HG03439 (cell line): ENCODE measurements at regions not wholly inside any gene's neighbourhood (a gene's known extent, or its start where the extent isn't known, plus 50 kb on each side); places are given as distances from the start of the nearest gene placed in this dataset.

Experiments
- ATAC-seq: cut with Tn5 transposase; IDR thresholded peaks from one replicate; pipeline ENCODE4 v1.9.1; 2021; ENCODE audit warnings: mild to moderate bottlenecking, moderate library complexity; ENCODE audit not compliant: unreplicated experiment

DNA sequence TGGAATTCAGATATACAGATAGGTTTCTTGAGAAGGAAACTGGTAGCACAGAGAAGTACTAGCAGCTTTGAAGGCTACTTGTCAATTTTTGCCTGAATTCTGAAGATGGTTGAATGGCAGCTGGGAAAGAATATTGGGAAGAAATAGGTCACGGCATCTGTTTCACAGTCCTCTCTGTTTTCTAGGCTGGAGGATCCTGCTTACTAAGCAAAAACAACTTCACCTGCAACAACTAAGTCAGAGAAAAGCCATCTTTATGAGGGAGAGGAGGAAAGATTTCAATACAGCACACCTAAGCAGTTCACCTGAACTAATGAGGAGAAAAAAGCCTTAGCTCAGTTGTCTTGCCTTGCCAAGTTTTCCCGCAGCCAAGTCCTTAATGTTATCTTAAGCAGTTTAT, 975.5 kb upstream of the EPHA7 start:
- no peak for ATAC-seq

DNA sequence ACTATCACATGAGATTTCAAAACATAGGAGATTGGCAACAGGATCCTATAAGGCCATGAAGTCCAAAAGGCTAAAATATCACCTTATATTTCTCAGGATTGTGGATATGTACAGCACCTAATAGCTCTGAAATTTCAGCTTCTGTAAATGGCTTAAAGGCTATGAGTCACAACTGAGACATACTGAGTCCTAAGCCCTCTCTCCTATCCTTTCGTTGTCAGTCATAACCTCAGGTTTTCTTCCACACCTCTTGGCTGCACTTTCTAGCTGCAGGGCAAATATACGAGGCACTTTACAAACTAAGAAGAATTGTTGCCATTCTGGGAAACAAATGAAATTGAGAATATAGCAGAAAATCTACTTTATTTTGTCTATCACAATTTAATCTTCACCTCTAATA, 969.9 kb upstream of the EPHA7 start:
- no peak for ATAC-seq

DNA sequence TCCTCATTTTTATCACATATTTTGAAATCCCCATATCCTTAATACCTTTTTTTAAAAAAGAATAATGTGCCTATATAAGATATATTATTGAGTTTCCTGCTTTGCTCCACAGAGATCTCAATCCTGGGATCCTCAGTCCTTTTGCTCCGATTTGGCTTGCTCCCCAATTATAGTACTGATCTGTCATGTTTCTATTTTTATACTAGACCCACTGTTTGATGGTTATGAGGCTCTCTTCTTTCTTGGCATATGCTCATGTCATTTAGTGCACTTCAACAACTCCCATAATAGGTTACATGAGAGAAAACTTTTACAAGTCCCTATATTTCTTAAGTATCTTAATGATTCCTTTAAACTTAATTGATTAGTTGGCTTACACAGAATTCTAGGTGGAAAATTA, 958.5 kb upstream of the EPHA7 start:
- ATAC-seq: no peak

DNA sequence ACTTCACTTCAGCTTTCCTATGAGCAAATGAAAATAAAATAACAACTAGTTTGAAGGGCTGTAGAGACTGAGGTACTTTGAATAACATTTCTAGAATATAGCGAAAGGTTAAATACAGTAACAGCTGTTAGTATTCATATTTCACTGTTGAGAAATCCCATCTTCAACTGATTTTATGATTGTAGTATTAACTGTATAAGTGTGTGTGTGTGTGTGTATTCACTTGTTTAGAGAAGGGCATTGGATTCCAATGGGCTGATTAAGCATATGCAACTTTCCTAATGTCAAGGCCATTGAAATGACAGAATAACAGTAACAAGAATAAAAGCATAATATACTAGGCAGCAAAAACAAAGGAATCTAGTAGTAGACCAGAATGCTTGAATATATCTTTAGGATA, 957.5 kb upstream of the EPHA7 start:
- ATAC-seq: no peak

DNA sequence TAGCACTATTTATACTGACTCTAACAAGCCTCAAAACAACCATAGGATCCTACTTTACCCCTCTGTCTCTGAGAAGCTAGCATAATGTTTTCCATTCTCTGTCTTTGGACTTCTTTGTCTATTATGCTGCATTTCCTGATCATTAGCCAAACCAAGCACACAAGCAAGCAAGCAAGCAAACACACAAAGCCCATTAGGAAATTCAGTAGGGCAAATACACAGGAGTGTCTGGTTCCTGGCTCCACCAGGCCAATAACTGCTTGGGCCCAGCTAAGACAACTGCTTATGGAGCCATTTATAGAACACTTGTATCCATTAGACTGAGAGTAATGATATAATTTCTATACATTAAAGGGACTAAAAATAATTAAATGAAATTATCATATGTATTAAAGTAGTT, 952.9 kb upstream of the EPHA7 start:
- ATAC-seq: no peak

DNA sequence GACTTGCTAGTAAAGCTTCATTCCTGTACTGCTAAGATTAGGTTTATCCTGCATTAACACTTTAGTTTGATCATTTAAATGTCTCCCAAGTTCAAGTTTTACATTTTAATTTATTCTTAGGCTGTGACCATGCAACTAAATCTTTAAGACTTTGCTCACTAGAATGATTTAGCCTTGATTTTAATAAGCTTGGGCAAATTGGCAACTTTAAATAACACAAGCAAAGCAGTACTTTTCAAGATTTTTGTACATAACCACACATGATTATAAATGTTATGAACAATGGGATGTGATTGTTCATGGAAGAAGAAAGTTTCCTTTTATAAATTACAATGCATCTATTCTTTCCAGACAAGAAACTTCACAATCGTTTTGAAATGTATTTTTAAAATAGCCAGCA, 948.0 kb upstream of the EPHA7 start:
- no peak for ATAC-seq

DNA sequence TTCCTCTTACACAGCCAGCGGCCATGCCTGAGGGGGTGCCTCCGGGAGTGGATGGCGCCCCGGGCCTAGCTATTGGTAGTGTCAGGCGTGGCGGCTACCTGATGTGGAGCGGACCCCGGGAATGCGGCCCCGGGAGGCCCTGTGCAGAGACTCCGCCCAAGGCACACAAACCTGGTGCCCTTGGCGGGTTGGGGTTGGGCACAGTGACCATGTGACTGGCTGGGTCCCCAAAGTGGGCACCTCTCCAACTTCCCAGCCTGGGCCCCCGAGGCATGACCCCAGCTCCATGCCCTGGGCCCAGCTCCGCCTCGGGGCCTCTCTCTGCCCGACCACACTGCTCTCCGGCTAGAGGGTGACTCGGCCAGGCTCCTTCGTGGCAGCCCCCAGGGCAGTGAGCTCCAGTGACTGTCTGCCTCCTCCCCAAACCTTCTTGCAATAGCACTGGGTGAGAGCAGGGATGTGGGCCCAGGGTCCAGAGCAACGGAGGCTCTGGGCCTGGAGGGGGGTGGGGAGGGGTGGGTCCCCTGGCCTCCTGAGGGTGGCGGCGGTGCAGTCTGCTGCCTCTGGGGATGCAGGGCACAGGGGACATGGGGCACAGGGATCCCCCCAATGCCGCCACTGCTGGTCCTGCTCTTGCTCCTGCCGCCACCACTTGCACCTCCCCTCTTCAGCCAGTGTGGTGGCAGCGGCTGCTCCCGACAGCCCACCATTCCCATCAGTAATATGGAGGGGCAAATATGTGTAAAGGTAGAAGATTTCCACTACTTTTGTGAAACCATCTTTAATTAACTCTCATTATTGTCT, 942.9 kb upstream of the EPHA7 start:
- ATAC-seq: no peak

DNA sequence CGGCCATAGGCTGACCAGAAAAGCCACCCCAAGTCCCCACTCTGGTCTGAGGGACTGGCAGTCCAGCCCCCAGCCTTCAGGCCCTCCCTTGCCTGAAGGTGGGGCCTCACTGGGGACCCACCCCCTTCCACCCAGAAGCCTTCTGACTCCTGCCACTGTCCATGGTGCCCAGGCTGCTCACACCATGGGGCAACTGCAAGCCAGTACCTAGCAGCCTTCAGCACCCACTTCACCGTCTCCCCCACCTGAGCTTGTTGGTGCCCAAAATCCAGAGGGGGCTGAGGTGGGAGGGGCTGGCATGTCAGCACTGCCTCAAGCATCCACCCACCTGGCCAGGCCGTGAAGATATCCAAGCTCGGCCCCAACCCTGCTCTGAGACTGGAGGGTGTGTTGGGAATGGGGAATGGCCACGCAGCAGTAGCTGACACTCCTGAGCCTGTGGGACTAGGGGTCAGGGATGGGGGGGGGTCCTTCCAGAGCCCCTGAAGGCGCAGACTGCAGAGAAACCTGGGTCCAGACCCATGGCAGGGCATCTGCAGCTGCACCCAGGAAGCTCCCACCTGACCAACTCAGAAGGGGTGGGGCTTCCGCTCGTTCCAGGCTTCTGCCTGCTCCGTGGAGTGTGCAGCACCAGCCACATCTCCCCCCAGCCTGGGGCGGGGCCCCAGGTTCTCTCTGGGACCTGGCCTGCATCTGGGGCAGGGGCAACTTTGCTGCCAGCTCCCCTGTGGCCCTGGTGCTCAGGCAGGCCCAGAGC, 942.1 kb upstream of the EPHA7 start:
- no peak for ATAC-seq

DNA sequence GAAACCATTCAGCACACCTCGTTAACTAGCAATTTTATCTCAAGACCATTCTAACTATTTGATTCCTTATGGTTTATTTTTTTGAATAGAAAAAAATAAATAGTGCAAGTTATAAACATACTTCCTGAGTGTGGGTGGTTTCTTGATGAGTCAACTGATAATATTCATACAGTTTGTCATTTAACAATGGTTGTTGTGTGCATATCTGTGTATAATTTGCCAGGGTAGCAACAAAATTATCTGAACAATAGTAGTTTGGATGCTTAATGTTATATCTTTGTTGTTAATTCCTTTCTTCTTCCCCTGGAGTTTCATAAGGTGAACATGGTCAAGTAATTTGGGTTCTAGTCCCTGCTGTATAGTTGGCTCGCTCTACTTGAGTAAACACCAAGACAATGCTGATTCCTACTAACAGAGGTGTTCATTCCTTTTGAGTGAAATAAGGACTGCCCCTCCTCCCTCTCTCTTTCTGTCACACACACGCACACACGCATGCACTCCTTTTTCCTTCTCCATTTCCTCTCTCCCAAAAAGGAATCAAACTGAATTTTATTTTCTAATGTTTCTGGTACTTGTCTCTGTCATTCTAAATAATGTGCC, 938.1 kb upstream of the EPHA7 start:
- ATAC-seq: no peak

DNA sequence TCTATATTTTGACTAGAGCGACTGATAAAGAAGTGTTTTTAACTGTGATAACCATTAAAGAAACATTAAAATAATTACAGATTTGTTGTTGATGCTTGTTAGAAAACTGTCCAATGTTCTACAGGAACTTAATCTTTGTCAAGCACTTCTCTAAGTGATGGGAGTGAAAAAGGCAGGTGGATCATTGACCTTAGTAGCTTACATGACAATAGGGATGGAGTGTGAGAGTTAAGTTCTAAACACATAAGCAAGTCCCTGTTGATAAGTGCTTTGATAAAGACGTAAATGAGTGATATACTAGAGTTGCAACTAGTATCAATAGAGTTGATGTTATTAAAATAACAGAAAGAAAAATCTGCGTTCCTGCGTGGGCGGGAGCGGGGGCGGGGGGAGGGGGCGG, 931.5 kb upstream of the EPHA7 start:
- ATAC-seq: no peak

DNA sequence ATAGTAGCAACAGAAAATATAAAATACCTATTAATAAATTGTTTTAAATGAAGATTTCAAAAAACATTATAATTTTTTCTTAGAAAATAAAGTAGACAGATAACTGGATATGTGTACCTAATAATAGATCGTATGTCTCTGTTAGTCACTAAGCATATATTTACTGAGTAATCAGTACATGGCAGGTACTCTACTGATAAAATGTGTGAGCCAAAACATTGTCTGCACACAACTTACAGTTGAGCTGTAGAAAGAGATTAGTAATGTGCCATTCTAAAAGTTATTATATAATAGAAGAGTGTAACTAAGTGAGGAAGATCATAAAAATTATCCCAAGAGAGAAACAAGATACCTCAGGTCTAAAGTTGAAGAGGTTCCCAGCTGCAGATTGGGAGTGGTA, 929.9 kb upstream of the EPHA7 start:
- no peak for ATAC-seq

DNA sequence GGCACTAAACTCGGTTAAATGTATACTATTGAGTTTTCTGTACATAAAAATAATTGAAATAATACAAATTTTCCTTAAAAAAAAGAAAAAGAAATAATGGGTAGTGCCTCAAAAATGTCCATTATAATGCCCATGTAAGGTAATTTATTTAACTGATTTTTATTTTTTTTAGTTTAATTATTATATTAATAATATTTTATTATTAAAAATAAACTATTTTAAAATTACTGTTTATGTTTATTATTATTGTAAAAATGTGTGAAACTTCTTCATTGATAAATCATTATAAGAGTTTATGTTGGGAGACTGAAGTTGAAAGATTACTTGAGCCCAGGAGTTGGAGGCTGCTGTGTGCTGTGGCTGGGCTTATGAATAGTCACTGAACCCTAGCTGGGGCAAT, 925.5 kb upstream of the EPHA7 start:
- ATAC-seq: no peak

DNA sequence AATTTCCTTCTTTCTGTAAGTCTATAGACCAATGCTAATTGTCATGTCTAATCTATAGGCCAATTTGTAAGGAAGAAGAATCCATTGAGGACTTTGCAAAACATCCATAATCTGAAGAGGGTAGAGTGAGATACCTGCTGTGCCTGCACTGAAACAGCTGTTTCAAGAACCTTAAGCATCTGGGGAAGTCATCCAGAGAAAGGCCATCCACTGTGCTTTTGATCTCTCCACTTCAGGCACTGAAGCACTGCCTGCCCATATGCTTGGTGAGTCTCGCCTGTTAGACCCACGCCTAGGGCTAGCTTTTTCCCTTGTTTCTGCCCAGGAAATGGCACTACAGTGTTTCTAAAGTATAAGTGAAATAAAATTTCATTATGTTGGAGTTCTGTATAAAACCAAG, 921.8 kb upstream of the EPHA7 start:
- no peak for ATAC-seq

DNA sequence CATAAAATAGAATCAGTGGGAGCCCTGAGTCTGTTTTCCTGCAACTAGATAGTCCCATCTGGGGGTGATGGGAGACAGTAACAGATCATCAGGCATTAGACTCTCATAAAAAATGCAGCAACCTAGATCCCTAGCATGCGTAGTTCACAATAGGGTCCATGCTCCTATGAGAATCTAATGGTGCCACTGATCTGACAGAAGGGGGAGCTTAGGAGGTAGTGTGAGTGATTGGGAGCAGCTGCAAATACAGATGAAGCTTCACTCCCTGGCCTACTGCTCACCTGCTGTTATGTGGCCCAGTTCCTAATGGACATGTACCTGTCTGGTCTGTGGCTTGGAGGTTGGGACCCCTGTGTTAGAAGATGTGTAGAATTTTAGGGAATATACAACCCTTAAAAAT, 904.5 kb upstream of the EPHA7 start:
- no peak for ATAC-seq

DNA sequence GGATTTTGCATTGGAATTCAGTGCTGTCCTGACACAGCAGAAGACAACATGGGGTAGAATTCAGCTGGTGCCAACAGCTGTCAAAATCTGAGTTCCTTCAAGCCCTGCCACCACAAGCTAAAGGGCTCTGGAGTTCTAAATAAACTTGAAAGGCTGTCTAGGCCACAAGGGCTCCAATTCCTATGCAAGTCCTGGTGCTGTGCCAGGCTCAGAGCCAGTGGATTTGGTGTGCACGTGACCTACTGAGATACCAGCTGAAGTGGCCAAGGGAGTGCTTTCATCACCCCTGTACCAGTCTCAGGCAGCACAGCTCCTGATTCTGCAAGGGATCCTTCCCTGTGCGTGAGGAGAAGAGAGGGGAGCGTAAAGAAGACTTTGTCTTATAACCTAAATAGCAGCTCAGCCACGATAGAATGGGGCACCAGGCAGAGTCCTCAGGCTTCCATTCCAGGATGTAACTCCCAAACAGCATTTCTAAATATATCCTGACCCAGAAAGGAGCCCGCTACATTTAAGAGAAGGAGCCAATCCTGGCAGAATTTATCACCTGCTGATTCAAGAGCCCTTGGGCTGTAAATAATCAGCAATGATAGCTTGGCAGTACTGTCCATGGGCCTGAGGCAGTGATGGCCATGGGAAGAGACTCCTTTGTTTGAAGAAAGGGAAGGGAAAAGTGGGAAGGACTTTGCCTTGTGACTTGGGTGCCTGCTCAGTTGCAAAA, 881.2 kb upstream of the EPHA7 start:
- no peak for ATAC-seq

DNA sequence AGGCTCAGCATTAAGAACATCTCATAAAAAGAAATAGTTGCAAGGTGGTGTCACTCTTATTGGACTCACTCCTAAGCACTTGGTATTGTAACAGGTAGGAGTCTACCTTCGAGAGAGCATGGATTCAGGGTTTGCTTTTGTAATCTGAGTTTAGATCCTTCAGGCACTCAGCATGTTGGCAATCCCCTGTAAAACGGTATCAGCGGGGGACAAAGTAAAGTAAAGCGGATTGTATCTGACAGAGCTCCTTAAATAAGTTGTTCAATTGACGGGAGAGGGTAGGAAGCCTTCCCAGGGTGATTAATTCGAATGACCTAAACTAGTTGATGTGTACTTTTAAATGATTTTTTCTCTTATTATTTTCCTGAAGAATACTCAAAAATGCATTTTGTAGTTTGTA, 869.8 kb upstream of the EPHA7 start:
- no peak for ATAC-seq

DNA sequence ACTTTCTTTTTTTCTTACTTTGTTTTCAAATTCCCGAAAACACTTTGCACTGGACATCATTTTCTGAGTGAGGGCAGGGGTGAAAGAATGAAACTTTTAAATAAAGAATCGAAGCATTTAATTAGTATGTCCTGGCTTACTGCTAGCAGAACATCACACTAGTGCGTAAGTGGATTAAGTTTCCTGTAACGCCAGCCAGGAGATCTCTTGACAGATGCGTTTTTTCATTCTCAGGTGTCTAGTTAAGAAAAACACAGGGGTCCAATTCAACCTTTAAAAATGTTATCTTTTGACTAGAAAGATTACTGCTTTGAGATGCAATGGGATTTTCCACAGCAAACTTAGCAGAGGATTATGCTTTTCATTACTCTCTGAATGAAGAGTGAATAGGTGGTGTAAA, 858.8 kb upstream of the EPHA7 start:
- no peak for ATAC-seq

DNA sequence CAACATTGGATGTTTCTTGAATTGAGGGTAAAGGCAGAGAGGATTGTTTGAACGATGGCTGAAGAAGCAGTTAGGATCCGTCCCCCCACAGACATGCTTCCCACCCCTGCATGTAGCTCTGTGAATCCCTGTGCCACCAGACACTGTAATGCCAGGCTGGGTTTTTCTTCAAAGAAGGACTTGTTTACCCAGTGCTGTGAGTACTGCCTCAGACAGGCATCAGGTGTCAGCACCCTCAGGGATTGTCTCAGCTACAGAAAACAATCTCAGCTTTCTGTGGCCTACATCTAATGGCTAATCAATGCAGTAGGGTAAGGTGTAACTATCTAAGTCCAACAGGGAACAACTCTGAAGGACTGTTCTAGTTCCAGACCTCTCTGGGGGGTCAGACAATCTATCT, 853.0 kb upstream of the EPHA7 start:
- no peak for ATAC-seq

DNA sequence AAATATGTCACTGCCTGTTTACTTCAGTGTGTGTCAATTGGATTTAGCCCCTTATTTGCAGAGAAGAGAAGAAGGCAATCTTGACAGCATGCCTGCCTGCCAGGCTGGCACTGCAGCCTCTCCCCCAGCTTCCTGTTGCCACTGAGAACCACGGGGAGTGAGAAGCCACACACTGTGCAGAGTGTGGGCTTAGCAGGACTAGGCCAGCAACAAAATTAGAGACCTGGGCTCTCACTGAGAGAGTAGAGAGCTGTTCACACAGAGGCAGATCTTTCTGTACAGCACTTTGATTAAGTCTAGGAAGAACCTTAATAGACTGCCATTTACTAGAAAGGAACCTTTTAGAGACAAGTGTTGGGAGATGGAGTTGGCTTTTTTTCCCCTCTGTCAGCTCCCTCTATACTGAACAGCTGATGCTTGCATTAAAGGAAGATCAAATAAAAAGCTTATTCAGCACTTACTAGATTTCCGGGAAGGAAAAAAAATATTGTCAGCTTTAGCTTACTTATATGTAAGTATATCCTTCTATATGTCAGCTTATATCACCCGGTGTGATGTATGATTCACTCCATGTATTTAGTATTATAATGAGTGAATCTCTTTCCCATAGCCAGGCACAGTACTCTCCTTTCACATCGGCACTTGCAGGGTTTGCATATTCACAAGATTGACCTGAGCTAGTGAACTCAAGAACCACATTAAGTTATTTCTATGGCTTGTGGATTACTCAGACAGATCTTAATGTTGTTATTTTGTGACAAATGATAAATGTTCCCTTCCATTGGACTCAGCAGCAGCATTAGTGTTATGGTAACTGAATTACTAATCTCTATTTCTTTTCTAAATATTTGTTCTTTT, 851.0 kb upstream of the EPHA7 start:
- ATAC-seq: no peak

DNA sequence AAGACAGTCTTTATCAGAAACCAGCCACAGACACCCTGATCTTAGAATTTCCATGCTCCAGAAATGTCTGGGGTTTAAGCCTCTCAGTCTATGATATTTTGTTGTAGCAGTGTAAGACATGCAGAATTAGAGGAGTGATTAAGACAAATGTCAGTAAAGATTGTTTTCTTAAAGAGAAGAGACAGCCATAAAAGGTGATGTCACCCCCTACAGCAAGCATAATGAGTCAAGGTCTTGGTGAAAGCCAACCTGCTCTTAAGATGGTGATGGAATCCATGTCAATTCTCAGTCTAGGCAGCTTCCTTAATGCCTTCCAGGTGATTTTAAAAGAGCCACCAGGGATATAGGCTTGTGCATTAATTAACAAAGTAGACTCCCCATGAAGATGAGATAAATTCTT, 849.9 kb upstream of the EPHA7 start:
- ATAC-seq: no peak

DNA sequence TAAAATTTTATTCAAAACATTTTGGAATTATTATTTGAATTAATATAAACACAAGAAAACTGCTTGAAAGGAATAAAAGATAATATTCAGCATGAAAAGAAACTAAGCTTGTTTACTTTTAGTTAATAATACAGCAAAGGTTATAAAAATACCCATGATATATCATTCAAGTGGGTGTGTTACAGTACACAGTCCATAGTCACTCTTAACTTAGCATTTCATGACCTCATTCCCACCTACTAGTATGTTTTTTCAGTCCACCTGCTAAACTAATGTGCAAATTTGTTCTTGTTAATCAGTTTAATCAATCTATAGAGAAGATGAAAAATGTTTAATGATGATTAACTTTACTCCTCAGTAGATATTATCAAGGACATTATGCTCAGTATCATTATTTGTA, 841.4 kb upstream of the EPHA7 start:
- no peak for ATAC-seq
